SK-N-SH treated with all-trans-retinoic acid at 6 μM for 48 hours (cell line): ENCODE measurements at regions not wholly inside any gene's neighbourhood (a gene's known extent, or its start where the extent isn't known, plus 50 kb on each side); places are given as distances from the start of the nearest gene placed in this dataset.

Source experiments
- ESRRG ChIP-seq: fragments of 250-450 bp; sonication (Bioruptor Pico); IDR thresholded peaks from 2 replicates; pipeline ENCODE4 v1.6.1; 2021; ENCODE audit warnings: mild to moderate bottlenecking
- ZFP30 ChIP-seq: fragments of 450-650 bp; formaldehyde crosslinking; IDR thresholded peaks from 2 replicates; pipeline ENCODE4 v1.5.0; 2022; ENCODE audit warnings: mild to moderate bottlenecking, moderate library complexity
- TF ChIP-seq, protein P1 (sequence below): fragments of 250-450 bp; sonication (Bioruptor Pico); IDR thresholded peaks from 2 replicates; pipeline ENCODE4 v1.5.1; 2021; ENCODE audit warnings: mild to moderate bottlenecking, moderate library complexity
- TF ChIP-seq, protein P2 (sequence below): fragments of 250-450 bp; sonication (Bioruptor Pico); IDR thresholded peaks from 2 replicates; pipeline ENCODE4 v1.5.1; 2020; ENCODE audit warnings: low read depth, mild to moderate bottlenecking, moderate library complexity

DNA sequence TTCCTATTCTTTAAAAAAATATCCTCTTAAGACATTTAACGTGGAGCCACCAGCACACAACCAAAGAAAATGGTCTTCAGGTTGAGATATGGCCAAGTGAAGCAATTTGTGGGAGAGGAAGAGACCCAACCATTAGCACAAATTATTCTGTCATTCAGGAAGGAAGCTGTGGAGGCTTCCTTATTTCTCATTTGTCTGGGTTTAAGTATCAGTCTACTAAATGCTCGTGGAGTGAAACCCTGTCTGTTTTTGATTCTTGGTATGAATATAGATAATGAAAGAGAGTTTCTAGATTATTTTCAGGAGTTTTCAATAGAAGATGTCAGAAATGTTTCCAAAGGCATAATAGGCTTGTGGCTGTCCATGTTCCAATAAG, 125.1 kb downstream of the GPR65 start:
- TF ChIP-seq, protein P1, sequence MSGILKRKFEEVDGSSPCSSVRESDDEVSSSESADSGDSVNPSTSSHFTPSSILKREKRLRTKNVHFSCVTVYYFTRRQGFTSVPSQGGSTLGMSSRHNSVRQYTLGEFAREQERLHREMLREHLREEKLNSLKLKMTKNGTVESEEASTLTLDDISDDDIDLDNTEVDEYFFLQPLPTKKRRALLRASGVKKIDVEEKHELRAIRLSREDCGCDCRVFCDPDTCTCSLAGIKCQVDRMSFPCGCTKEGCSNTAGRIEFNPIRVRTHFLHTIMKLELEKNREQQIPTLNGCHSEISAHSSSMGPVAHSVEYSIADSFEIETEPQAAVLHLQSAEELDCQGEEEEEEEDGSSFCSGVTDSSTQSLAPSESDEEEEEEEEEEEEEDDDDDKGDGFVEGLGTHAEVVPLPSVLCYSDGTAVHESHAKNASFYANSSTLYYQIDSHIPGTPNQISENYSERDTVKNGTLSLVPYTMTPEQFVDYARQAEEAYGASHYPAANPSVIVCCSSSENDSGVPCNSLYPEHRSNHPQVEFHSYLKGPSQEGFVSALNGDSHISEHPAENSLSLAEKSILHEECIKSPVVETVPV (CRISPR knock-in tag): no peak
- TF ChIP-seq, protein P2, sequence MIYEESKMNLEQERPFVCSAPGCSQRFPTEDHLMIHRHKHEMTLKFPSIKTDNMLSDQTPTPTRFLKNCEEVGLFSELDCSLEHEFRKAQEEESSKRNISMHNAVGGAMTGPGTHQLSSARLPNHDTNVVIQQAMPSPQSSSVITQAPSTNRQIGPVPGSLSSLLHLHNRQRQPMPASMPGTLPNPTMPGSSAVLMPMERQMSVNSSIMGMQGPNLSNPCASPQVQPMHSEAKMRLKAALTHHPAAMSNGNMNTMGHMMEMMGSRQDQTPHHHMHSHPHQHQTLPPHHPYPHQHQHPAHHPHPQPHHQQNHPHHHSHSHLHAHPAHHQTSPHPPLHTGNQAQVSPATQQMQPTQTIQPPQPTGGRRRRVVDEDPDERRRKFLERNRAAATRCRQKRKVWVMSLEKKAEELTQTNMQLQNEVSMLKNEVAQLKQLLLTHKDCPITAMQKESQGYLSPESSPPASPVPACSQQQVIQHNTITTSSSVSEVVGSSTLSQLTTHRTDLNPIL (CRISPR knock-in tag): no peak
- TF ChIP-seq ZFP30: no peak
- TF ChIP-seq ESRRG (CRISPR knock-in tag): no peak
